Smooth muscle cell (in vitro differentiated cells): ENCODE measurements at regions not wholly inside any gene's neighbourhood (a gene's known extent, or its start where the extent isn't known, plus 50 kb on each side); places are given as distances from the start of the nearest gene placed in this dataset.

Experiments used
- DNase-seq: peaks from one replicate; lab custom pipeline; 2025; ENCODE audit not compliant: unreplicated experiment; lab: John Stamatoyannopoulos, UW
- H2AFZ ChIP-seq: fragments of 200-600 bp; sonication (generic); 2 replicates; pipeline ENCODE4 v1.6.0; 2016; ENCODE audit warnings: antibody characterized with exemption, low read depth, mild to moderate bottlenecking
- H3F3A ChIP-seq: fragments of 200-600 bp; sonication (generic); 2 replicates; pipeline ENCODE4 v1.6.0; 2017; ENCODE audit warnings: antibody characterized with exemption, low read depth
- H3K27ac ChIP-seq: fragments of 200-600 bp; sonication (generic); 2 replicates; pipeline ENCODE4 v1.5.1; 2016; ENCODE audit warnings: low read depth, mild to moderate bottlenecking
- H3K27me3 ChIP-seq: fragments of 200-600 bp; sonication (generic); 2 replicates; pipeline ENCODE4 v1.6.1; 2016; ENCODE audit warnings: low read depth, mild to moderate bottlenecking
- H3K36me3 ChIP-seq: fragments of 200-600 bp; sonication (generic); 2 replicates; pipeline ENCODE4 v1.5.1; 2016; ENCODE audit warnings: low read depth
- H3K4me1 ChIP-seq: fragments of 200-600 bp; sonication (generic); 2 replicates; pipeline ENCODE4 v1.5.1; 2016; ENCODE audit warnings: low read depth
- H3K4me2 ChIP-seq: fragments of 200-600 bp; sonication (generic); 2 replicates; pipeline ENCODE4 v1.6.0; 2016; ENCODE audit warnings: mild to moderate bottlenecking
- H3K4me3 ChIP-seq: fragments of 200-600 bp; sonication (generic); 2 replicates; pipeline ENCODE4 v1.5.1; 2016; ENCODE audit warnings: mild to moderate bottlenecking
- H3K79me2 ChIP-seq: fragments of 200-600 bp; sonication (generic); 2 replicates; pipeline ENCODE4 v1.6.0; 2016; ENCODE audit warnings: low read depth, mild to moderate bottlenecking
- H3K9ac ChIP-seq: fragments of 200-600 bp; sonication (generic); 2 replicates; pipeline ENCODE4 v1.6.0; 2016; ENCODE audit warnings: low read depth
- H3K9me3 ChIP-seq: fragments of 200-600 bp; sonication (generic); replicated peaks from 2 replicates; pipeline ENCODE4 v1.5.1; 2016; ENCODE audit warnings: low read depth
- H4K20me1 ChIP-seq: fragments of 200-600 bp; sonication (generic); 2 replicates; pipeline ENCODE4 v1.6.0; 2016; ENCODE audit warnings: low read depth
- WGBS: methylation state at CpG from one replicate; pipeline ENCODE4 v1.1.7; 2016; ENCODE audit warnings: low lambda C conversion rate; 5-methylcytosine and 5-hydroxymethylcytosine counted together
- TF ChIP-seq, protein P1 (sequence below): fragments of 200-600 bp; sonication (generic); IDR thresholded peaks from 2 replicates; pipeline ENCODE4 v1.5.1; 2017; ENCODE audit warnings: borderline replicate concordance, mild to moderate bottlenecking, antibody characterized with exemption; ENCODE audit not compliant: insufficient read depth, poor library complexity, severe bottlenecking

DNA sequence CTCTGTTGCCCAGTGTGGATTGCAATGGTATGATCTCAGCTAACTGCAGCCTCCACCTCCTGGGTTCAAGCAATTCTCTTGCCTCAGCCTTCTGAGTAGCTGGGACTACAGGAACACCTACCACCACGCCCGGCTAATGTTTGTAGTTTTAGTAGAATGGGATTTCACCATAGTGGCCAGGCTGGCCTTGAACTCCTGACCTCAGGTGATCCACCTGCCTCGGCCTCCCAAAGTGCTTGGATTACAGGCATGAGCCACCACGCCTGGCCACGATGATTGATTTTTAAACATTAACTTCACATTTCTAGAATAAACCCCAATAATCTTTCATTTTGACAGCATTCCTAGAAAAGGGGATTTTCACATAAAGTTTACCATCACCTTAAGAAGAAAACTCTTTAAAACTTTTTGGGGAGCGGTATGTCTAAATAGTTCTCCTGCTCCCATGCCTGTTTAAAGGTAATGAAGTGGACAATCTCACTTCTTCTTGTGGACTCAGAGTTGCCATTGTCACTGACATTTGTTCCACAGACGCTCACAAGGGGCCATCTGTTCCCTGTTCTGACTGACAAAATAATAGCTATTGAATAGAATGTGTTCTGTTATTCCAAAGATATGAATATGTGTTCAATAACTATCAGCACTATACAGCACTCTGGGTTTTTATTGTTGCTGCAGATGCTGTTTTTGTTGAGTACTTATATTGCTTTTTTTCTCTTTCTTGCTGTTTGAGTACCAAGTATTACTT, 66.1 kb upstream of the C1QTNF9B start:
- H3K9ac ChIP-seq = no peak overlapping the region
- no peaks in the 10 kb centered on the region for H3F3A ChIP-seq
- WGBS = 95% methylated on average over 7 of the region's 7 CpGs
- TF ChIP-seq, protein P1, sequence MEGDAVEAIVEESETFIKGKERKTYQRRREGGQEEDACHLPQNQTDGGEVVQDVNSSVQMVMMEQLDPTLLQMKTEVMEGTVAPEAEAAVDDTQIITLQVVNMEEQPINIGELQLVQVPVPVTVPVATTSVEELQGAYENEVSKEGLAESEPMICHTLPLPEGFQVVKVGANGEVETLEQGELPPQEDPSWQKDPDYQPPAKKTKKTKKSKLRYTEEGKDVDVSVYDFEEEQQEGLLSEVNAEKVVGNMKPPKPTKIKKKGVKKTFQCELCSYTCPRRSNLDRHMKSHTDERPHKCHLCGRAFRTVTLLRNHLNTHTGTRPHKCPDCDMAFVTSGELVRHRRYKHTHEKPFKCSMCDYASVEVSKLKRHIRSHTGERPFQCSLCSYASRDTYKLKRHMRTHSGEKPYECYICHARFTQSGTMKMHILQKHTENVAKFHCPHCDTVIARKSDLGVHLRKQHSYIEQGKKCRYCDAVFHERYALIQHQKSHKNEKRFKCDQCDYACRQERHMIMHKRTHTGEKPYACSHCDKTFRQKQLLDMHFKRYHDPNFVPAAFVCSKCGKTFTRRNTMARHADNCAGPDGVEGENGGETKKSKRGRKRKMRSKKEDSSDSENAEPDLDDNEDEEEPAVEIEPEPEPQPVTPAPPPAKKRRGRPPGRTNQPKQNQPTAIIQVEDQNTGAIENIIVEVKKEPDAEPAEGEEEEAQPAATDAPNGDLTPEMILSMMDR = no peak
- H3K79me2 ChIP-seq = no peaks in the 10 kb centered on the region
- H3K9me3 ChIP-seq = no peaks in the 10 kb centered on the region
- DNase-seq = no peak
- H3K27me3 ChIP-seq = no peaks in the 10 kb centered on the region
- no peaks in the 10 kb centered on the region for H4K20me1 ChIP-seq
- no peak overlapping the region for H3K4me3 ChIP-seq
- no peaks in the 10 kb centered on the region for H3K36me3 ChIP-seq
- no peak overlapping the region for H2AFZ ChIP-seq
- peak overlapping the region; percentile 16 for H3K4me2 ChIP-seq
- H3K4me1 ChIP-seq = no peaks in the 10 kb centered on the region
- H3K27ac ChIP-seq = no peak overlapping the region

- no peak overlapping the region for H3K9ac ChIP-seq
- DNase-seq = no peak
These were observed 66.6 kb upstream of the C1QTNF9B start for GRCh38 chr13:23963947-23964346.

DNA sequence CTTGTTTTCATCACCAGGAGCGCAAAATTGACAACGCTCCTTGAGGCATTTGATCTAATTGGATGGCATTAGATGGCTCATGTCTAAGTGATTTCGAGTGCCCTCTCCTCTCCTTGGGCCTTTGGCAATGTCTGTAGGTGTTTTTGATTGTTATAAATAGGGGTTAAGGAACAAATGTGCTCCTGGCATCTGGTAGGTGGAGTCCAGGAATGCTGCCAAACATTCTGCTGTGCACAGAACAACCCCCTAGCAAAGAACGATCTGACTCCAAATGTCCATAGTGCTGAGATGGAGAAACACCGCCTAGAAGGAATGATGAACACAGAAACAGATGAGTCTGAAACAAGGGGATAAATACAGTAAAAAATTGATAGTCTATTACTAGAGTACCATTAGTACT, 68.0 kb upstream of the C1QTNF9B start:
- H3K27ac ChIP-seq = no peak overlapping the region
- H3K4me3 ChIP-seq = no peak overlapping the region
- 88% methylated on average over 5 of the region's 5 CpGs for WGBS
- no peaks in the 10 kb centered on the region for H3F3A ChIP-seq
- H3K27me3 ChIP-seq = no peaks in the 10 kb centered on the region
- no peaks in the 10 kb centered on the region for H3K4me1 ChIP-seq
- H4K20me1 ChIP-seq = no peaks in the 10 kb centered on the region
- no peak overlapping the region for H3K4me2 ChIP-seq
- no peak overlapping the region for H2AFZ ChIP-seq
- H3K9me3 ChIP-seq = no peaks in the 10 kb centered on the region
- H3K9ac ChIP-seq = no peak overlapping the region
- H3K36me3 ChIP-seq = no peaks in the 10 kb centered on the region
- no peak for DNase-seq
- TF ChIP-seq, protein P1 = no peak
- no peaks in the 10 kb centered on the region for H3K79me2 ChIP-seq

More at GRCh38 chr13:23963947-23964346, 66.6 kb upstream of the C1QTNF9B start:
- Histone ChIP-seq H2AFZ (no peak overlapping the region), H3K4me2 (peak overlapping the region; percentile 16), H3K27ac (no peak overlapping the region), H3K36me3 (no peaks in the 10 kb centered on the region), H3K4me1 (no peaks in the 10 kb centered on the region), H3K79me2 (no peaks in the 10 kb centered on the region), H3K4me3 (no peak overlapping the region), H3K9me3 (no peaks in the 10 kb centered on the region), H3K27me3 (no peaks in the 10 kb centered on the region), H3F3A (no peaks in the 10 kb centered on the region), H4K20me1 (no peaks in the 10 kb centered on the region)
- 60% methylated on average over 2 of the region's 2 CpGs for WGBS
- TF ChIP-seq, protein P1 = no peak

- Histone ChIP-seq H3K4me1 (no peaks in the 10 kb centered on the region), H3K9ac (no peak overlapping the region), H3F3A (no peaks in the 10 kb centered on the region), H3K9me3 (no peaks in the 10 kb centered on the region), H3K4me3 (peak overlapping the region; percentile 28), H3K27ac (peak overlapping the region; percentile 38), H3K27me3 (no peaks in the 10 kb centered on the region), H3K4me2 (peak overlapping the region; percentile 40), H4K20me1 (no peaks in the 10 kb centered on the region), H3K36me3 (no peaks in the 10 kb centered on the region), H3K79me2 (no peaks in the 10 kb centered on the region), H2AFZ (peak overlapping the region; percentile 79)
- TF ChIP-seq, protein P1 = no peak
- DNase-seq = no peak
- WGBS = 95% methylated on average over 6 of the region's 6 CpGs
These were observed 69.0 kb upstream of the C1QTNF9B start for GRCh38 chr13:23966221-23966690.
